HCEC 1CT (cell line): ENCODE measurements at regions not wholly inside any gene's neighbourhood (a gene's known extent, or its start where the extent isn't known, plus 50 kb on each side); places are given as distances from the start of the nearest gene placed in this dataset.

Experiments used
- DNase-seq: peaks from one replicate; pipeline ENCODE4 v3.0.0-alpha.2; 2017

GRCh38 chr2:199019898-199020507, 437.7 kb downstream of the SATB2 start:
- peak; percentile 73 for DNase-seq

GRCh38 chr2:199018826-199019225, 438.9 kb downstream of the SATB2 start:
- peak; percentile 29 for DNase-seq

- DNase-seq = no peak
Measured at GRCh38 chr2:199015072-199015471, 442.7 kb downstream of the SATB2 start.

- no peak for DNase-seq
Measured at GRCh38 chr2:199014226-199014625, 443.5 kb downstream of the SATB2 start.

- no peak for DNase-seq
Measured at GRCh38 chr2:199011908-199012307, 445.8 kb downstream of the SATB2 start.

- no peak for DNase-seq
Measured at GRCh38 chr2:198994678-198995077, 463.1 kb downstream of the SATB2 start.

- DNase-seq = peak; percentile 59
Measured at GRCh38 chr2:198991431-198991830, 466.3 kb downstream of the SATB2 start.

GRCh38 chr2:198975779-198976178, 482.0 kb downstream of the SATB2 start:
- DNase-seq = no peak

GRCh38 chr2:198973785-198974184, 484.0 kb downstream of the SATB2 start:
- no peak for DNase-seq

GRCh38 chr2:198973181-198973580, 484.6 kb downstream of the SATB2 start:
- DNase-seq = no peak

GRCh38 chr2:198968545-198968944, 489.2 kb downstream of the SATB2 start:
- DNase-seq = no peak

GRCh38 chr2:198966269-198966668, 491.5 kb downstream of the SATB2 start:
- no peak for DNase-seq

- no peak for DNase-seq
Measured at GRCh38 chr2:198961547-198961946, 496.2 kb downstream of the SATB2 start.

- DNase-seq = peak; percentile 41
Measured at GRCh38 chr2:198957181-198957580, 500.6 kb downstream of the SATB2 start.

- DNase-seq = no peak
Measured at GRCh38 chr2:198953328-198953727, 504.4 kb downstream of the SATB2 start.

GRCh38 chr2:198950803-198951202, 506.9 kb downstream of the SATB2 start:
- DNase-seq = no peak

- no peak for DNase-seq
Measured at GRCh38 chr2:198945496-198945895, 512.2 kb downstream of the SATB2 start.

- DNase-seq = peak; percentile 13
Measured at GRCh38 chr2:198930170-198930569, 527.6 kb downstream of the SATB2 start.

- peak; percentile 9 for DNase-seq
Measured at GRCh38 chr2:198928026-198928425, 529.7 kb downstream of the SATB2 start.

- no peak for DNase-seq
Measured at GRCh38 chr2:198917926-198918720, 539.6 kb downstream of the SATB2 start.

GRCh38 chr2:198917275-198917674, 540.5 kb downstream of the SATB2 start:
- DNase-seq = no peak

GRCh38 chr2:198916548-198917080, 541.1 kb downstream of the SATB2 start:
- no peak for DNase-seq

GRCh38 chr2:198913394-198914152, 544.2 kb downstream of the SATB2 start:
- DNase-seq = no peak
